NCI-H345 treated with DMSO at 0.1 percent for 48 hours (cell line): ENCODE measurements at regions not wholly inside any gene's neighbourhood (a gene's known extent, or its start where the extent isn't known, plus 50 kb on each side); places are given as distances from the start of the nearest gene placed in this dataset.
"Not testable (repeated sequence)": the region's sequence is repeated elsewhere in the genome, so short reads cannot be mapped to it uniquely, and the experiment has no call there.

ENCODE experiments used
- DNase-seq: peaks from one replicate; lab custom pipeline; 2025; ENCODE audit not compliant: unreplicated experiment; lab: John Stamatoyannopoulos, UW

DNA sequence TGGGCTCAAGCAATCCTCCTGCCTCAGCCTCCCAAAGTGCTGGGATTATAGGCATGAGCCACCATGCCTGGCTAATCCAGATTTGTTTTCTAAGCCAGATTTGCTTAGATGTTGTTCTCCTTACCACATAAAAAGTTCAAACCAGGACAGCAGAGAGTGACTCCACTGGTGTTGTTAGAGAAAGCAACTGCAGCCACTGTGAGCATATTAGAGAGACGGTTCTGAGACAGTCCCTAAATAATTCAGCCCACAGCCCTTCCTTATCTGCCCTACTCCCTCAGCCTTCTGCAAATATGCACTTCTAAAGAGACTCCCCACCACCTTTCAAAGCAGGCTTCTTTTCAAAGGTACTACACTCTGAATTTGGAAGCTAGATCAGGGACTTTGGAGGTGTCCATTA lies 96.1 kb downstream of the DRD1 start:
- no peak for DNase-seq

DNA sequence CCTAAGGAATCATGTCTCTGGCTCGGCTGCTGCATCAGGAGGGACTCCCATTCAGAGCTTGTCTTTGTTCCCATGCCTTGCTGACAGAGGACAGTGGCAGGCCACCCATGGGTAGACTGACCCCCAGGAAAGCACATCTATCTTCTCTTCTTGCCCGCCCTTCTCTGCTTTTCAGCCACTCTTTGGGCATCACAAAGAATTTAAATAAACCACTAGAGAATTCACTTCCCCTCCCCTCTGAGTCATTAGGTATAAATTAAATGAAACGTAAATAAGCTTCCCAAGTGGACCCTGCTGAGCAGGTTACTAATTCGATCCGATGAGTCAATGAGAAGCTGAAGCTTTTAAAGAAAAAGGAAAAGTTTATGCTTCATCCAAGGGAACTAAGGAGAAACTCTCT lies 97.0 kb downstream of the DRD1 start:
- no peak for DNase-seq

DNA sequence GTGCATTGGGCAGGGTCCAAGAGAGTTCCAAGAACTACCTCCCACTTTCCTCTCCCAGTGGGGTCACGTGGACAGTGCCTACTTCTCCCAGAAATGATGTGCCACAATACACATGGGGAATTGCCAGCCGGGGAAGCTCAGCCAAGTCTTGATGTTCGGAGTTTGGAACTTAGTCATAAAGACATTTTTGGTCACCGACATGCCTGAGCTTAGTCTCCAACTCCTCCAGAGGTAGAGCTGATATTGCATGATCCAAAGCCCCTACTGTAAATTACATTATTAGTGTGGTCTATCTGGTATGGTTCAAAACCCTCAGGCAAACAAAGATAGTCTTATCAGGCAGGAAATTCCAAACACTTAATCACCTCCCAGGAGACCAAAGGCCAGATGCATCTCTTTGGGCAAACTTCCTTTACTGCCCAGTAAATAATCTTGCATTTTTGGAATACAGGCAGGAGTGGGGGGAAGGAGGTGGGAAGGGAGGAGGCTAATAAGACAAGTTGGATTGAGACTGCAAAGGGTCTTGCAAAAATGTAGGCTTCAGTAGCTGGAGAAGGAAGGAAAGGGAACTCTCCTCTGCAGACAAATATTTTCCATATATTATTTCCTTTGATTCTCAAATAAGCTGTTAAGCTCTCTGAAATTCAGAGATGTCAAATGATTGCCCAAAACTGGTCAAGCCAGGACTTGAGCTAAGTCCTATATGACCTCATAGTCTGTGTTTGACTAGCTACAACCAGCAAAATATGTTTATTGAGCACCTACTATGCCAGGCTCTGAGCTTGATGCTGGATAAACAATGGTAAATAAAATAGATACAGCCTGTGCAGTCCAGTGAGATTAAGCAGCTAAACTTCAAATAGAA lies 99.4 kb downstream of the DRD1 start:
- no peak for DNase-seq

DNA sequence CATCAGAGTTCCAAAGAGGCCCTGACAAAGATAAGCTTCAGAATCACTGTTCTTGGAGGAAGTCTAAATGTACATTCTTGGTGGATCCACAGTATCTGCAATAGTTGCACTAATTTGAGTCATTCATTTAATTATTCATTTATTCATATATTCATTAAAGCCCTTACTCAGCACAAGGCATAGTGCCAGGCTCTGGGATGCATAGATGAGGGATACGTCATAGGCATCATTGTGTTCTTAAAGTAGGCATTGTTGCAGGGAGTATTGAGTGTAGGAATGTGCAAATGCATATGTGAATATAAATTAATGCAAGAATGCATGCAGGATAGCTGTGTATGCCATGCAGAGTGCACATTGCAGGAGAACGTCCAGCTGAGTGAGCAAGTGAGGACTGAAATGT lies 100.7 kb downstream of the DRD1 start:
- DNase-seq: no peak

DNA sequence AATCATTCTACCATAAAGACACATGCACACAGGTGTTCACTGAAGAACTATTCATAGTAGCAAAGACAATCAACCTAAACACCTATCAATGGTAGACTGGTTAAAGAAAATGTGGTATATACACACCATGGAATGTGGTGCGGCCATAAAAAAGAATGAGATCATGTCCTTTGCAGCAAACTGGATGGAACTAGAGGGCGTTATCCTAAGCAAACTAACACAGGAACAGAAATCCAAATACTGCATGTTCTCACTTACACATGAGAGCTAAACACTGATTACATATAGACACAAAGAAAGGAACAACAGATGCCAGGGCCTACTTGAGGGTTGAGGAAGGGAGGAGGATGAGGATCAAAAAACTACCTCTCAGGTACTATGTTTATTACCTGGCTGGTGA lies 103.8 kb downstream of the DRD1 start:
- no peak for DNase-seq

DNA sequence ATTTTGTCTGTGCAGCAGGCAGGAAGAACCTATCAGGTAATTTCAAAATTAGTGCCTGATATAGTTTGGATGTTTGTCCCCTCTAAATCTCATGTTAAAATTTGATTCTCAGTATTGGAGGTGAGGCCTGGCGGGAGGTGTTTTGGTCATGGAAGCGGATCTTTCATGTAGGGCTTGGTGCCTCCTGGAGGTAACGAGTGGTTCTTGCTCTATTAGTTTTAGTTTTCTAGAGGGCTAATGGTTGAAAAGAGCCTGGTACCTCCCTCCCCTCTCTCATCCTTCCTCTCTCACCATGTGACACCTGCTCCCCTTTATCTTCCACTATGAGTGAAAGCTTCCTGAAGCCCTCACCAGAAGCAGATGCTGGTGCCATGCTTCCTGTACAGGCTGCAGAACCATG lies 106.3 kb downstream of the DRD1 start:
- no peak for DNase-seq

DNA sequence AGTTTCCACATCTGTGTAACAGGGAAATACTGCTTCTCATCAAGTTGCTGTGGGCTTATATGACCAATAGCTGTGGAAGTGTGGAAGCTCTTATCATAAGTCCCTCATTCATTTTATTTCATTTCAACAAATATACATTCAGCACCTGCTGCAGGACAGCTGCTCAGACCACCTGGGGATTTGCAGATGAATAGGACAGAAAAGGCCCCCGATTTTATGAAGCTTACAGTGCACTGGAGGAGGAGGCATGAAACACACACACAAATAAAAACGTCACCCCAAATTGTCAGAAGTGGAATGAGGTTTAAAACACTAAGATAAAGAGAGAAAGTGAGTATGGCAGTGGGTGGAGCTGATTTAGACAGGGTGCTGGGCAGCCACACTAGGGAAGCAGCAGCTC lies 107.2 kb downstream of the DRD1 start:
- peak; percentile 84 for DNase-seq

DNA sequence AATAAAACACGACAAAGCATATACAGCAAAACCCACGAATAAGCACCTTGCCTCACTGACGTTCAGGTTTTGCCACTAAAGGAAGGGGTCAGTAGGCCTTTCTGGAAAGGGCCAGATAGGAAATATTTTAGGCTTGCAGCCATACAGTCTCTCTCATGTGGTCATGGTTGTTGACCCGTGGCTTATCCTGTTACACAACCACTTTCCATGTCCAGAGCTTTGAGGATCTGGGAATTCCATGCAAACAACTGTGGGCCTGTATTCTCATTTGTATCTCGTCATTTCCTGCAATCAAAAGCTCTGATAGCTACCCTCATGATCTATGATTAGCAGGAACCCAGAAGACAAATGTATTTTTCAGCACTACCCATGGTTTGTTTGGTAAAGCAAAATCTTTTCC lies 108.3 kb downstream of the DRD1 start:
- no peak for DNase-seq

DNA sequence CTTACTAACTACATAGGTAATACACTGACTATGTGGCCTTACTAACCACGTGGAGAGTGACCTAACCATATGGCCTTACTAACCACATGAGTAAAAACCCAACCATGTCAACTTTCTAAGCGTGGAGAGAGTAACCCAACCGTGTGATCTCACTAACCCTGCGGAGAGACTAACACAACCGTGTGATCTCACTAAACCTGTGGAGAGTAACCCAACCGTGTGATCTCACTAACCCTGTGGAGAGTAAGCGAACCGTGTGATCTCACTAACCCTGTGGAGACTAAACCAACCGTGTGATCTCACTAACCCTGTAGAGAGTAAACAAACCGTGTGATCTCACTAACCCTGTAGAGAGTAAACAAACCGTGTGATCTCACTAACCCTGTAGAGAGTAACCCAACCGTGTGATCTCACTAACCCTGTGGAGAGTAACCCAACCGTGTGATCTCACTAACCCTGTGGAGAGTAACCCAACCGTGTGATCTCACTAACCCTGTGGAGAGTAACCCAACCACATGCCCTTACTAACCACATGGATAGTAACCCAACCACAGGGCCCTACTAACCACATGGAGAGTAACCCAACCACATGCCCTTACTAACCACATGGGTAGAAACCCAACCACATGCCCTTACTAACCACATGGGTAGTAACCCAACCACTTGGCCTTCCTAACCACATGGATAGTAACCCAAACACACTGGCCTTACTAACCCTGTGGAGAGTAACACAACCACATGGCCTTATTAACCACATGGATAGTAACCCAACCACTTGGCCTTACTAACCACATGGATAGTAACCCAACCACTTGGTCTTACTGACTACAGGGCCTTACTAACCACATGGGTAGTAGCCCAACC lies 112.6 kb downstream of the DRD1 start:
- DNase-seq: not testable (repeated sequence)

DNA sequence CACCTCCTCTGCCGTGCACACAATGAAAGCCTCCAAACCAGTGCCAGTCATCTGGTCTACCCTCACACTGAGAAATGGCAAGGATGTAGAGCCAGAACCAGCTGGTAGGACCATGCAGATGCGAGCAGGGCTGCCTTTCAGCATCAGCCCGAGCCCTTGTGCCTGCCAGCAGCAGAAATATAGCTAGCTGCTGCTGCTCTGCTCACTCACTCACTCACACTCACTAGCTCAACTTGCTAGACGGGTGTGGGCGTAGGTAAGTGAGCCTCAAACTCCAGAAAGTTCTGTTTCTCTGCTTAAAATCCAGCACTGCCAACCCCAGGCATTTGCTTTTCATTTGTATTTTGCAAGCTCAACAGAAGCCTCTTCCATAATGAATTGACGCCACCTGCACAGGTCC lies 114.0 kb downstream of the DRD1 start:
- DNase-seq: no peak

DNA sequence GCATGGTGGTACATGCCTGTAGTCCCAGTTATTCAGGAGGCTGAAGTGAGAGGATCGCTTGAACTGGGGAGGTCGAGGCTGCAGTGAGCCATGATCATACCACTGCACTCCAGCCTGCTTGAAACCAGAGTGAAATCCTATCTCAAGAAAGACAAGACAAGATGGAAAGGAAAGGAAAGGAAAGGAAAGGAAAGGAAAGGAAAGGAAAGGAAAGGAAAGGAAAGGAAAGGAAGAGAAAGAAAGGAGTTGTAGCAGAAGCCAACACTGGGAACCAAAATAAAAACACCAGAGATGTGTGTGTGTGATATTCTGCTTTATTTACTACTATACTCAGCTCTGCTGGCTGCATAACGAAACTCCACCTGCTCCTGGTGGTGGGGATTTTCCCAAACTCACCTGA lies 115.3 kb downstream of the DRD1 start:
- DNase-seq: no peak

DNA sequence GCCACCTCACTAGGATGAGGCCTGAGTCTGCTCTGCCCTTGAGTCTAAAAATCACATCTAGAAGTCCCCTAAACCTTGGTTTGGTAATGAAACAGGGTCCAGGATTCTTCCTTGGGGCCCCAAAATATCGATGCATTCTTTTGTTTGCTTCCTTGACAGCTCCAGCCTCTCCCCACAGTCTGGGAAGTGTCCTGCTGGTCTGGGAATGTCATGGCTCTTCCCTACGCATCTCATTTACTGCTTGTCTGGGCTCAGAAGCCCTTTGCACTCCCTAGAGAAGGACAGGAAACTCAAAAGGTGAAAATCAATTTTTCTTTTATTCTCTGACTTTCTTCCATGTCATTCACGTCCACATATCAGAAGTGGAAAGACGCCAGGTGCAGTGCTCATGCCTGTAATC lies 115.8 kb downstream of the DRD1 start:
- DNase-seq: no peak

DNA sequence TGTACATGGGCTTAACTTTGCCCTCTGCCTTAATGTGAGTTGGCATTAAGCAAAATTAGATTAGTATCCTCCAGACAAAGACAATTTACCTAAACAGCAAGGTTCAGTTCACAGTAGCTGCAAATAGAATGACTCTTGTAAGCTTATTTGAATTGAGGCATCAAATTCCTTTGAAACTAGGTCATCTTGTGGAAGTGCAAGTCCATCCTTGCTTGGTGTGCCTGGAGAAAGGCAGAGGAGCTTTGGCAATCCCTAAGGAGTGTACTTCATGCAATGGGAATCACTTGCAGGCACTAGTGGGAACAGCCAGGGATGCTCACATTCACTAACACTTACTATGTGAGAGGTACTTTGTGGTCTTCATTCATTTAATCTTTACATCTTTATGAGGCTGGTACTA lies 118.3 kb downstream of the DRD1 start:
- no peak for DNase-seq

DNA sequence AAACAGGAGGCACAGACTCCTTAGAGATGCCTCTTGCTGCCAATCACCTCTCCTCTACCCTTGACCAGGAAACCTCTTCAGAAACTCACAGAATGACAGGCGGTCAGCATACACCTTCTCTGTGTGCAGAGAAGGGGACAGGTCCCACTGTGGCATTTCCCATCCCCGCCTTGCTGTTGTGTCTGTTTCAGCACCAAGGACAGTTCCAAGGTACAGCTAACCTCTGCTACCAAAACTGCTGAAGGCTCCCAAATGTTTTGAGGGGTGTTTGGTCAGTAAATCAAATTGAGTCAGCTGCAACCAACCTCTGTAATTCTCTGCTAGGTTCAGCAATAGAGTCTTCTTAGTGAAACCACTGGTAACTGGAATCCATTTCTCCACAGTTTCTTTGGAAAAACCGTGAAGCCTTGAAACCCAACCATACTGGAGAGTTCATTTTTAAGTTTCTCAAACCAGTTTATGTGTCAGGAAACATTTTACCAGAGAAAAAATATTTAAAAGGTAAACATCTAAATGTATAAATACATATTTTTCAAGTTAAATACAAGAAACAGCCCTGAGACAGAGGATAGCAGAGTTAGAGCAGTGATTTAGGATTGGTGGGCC lies 122.0 kb downstream of the DRD1 start:
- DNase-seq: no peak

DNA sequence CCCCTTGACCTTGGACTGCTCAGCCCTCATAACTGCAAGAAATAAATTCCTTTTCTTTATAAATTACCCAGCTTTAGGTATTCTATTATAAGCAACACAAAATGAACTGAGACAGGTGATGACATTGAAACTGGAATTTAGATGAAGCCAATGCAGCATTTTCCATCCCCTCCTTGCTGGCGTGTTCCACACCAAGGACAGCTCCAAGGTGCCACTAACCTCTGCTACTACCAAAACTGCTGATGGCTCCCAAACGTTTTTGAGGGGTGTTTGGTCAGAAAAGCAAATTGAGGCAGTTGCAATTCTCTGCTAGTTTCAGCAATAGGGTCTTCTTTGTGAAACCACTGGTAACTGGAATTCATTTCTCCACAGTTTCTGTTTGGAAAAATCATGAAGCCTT lies 124.8 kb downstream of the DRD1 start:
- DNase-seq: no peak

DNA sequence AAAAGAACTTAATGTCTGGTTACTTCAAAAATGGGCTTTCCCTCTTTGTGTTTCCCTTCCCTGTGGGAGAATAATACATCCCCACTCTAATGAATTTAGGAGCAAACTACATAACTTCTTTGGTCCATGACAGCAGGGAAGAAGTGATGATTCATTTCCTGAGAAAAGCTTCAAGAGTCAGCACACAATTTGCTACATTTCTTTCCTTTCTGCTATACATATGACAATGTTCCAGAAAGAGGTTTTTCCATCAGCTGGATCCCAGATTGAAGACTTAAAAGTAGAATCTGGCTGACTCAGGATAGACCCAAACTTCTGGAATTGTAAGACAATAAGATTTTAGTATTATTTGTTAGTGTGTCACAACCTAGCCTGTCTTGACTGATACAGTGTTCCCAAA lies 126.1 kb downstream of the DRD1 start:
- no peak for DNase-seq

DNA sequence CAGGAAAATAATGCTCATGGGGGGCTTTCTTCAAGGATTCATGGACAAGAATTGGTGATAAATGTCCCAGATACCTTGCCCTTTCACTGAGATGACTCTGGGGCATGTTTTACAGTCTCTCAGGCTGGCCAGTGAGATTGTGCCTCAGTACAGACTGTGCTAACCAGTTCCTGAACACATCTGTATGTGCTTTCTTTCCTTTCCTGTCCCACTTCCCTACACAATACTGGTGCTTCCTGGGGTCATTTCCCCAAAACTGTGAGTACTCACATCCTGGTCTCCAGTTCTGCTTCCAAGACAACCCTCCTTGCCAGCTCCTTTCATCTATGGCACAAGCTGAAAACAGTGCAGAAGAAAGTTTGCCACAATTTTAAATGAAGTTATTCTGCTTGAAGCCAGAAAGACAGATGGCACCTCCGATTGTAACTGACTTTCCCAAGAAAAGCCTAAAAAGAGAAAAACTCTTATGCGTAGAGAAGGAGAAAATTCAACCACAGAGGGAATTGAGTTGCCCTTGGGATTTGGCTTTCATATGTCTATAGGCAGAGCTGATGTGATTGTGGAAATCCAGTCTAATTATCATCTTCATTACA lies 134.7 kb downstream of the DRD1 start:
- DNase-seq: no peak

DNA sequence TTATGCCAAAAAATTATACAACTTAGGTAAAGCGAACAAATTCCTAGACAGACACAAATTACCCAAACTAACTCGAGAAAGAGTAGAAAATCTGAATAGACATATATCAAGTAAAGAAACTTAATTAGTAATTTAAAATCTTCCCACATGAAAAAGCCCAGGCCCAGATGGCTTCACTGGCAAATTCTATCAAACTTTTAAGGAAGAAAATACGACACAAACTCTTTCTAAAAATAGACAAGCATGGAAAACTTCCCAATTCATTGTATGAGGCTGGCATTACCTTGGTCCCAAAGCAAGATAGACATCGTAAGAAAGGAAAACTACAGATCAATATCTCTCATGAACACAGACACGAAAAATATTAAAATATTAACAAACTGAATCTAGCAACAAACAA lies 135.3 kb downstream of the DRD1 start:
- no peak for DNase-seq

DNA sequence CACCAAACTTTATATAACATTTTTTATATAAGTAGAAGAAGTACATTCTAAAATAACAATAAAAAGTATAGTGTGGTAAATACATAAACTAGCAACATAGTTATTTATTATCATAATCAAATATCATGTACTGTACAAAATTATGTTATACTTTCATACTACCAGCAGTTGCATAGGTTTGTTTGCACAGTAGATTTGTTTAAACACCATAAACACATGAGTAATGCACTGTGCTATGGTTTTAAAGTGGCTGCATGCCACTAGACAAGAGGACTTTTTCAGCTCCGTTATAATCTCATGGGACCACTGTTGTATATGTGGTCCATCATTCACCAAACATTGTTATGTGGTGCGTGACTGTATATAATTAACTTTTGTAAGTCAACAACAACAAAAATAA lies 137.6 kb downstream of the DRD1 start:
- no peak for DNase-seq

DNA sequence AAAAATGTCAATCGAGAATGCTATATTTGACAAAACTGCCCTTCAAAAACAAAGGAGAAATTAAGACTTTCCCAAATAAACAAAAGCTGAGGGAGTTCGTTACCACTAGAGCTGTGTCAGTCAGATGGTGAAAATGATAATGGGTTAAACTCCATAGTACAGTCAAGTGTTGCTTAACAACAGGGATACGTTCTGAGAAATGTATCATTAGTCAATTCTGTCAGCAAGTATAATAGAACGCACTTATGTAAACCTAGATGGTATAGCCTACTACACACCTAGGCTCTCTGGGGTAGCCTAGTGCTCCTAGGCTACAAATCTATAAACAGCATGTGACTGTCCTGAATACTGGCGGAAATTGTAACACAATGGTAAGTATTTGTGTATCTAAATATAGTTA lies 138.7 kb downstream of the DRD1 start:
- DNase-seq: peak; percentile 53

DNA sequence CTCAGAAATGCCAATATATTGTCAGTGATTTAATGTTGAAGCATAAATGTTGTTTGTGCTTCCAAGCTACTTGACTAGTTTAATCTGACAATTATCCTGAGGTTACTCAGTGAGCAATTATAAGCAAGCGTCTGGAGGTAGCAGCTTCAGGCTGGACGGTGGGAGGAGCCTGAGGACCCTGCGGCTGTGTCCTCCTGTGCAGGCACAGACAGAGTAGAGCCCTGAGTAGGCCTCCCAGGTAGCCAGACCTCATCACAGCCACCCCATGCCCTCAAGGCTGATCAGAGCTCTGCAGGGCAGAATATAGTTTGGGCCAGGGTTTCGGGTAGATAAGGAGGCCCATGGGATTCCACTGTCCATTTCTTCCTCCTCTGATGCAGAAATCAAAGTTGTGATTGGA lies 153.6 kb downstream of the DRD1 start:
- no peak for DNase-seq
